ENCODE measurements at regions not wholly inside any gene's neighbourhood (a gene's known extent, or its start where the extent isn't known, plus 50 kb on each side); places are given as distances from the start of the nearest gene placed in this dataset.

GRCh38 chr9:109576762-109577161 lies 78.7 kb upstream of the PTPN3 start:
- no peaks in the 10 kb centered on the region for H3K4me1 ChIP-seq (ENCODE audit: control insufficient read depth in 1 of 2, insufficient read depth in 2 of 2, low read length in 2 of 2)
- DNase-seq (ENCODE audit: low read depth, low spot score), result no peak
- no peak overlapping the region for H3K4me2 ChIP-seq (ENCODE audit: low read length)
- no peak overlapping the region for H2AFZ ChIP-seq (ENCODE audit: low read depth, low read length, poor library complexity, severe bottlenecking)
- H3K36me3 ChIP-seq (ENCODE audit: control insufficient read depth in 1 of 2, insufficient read depth in 2 of 2, low read length in 2 of 2), result no peaks in the 10 kb centered on the region
- H3K27ac ChIP-seq (ENCODE audit: low read depth, low read length), result no peak overlapping the region
- H3K27me3 ChIP-seq (ENCODE audit: insufficient read depth, low read length), result 0 out of 2 replicates have a peak, but pooled peaks cover 4% of the 10 kb centered on the region
- BruUV-seq (replicated peaks), result no TSS peak
- no peaks in the 10 kb centered on the region for H4K20me1 ChIP-seq (ENCODE audit: insufficient read depth)
- no peak overlapping the region for H3K9ac ChIP-seq (ENCODE audit: low read length)
- no peaks in the 10 kb centered on the region for H3K9me2 ChIP-seq (ENCODE audit: insufficient read depth)
- no peaks in the 10 kb centered on the region for H3K9me3 ChIP-seq (ENCODE audit: control insufficient read depth in 1 of 2, insufficient read depth in 1 of 2, low read depth in 1 of 2, low read length in 2 of 2)
- intact Hi-C loops (cut with micrococcal nuclease), result loop anchor here (10.0 kb wide), 1 partner anchor 308 kb away; no protein-coding TSS in a partner anchor
- H3K79me2 ChIP-seq (ENCODE audit: insufficient read depth, low read length), result no peaks in the 10 kb centered on the region
- TF ChIP-seq TCF7L2 (IDR thresholded peaks at IDR 0.05; ENCODE audit: borderline replicate concordance, extremely low read depth, insufficient read depth, insufficient read length) (no peak), EZH2 (IDR thresholded peaks at IDR 0.05) (no peak), EZH2phosphoT487 (IDR thresholded peaks at IDR 0.05; ENCODE audit: borderline replicate concordance) (no peak), YY1 (IDR thresholded peaks at IDR 0.05; ENCODE audit: extremely low read depth, insufficient replicate concordance, low read depth, low read length) (no peak), ATF3 (IDR thresholded peaks at IDR 0.05) (no peak), POLR2A (IDR thresholded peaks at IDR 0.05; ENCODE audit: borderline replicate concordance, extremely low read depth, insufficient read depth, insufficient read length) (no peak), ELF1 (IDR thresholded peaks at IDR 0.05; ENCODE audit: borderline replicate concordance, low read depth) (no peak), SIN3A (IDR thresholded peaks at IDR 0.05; ENCODE audit: low read depth) (no peak)
- H3K4me3 ChIP-seq (replicated peaks in 1 of 2; ENCODE audit: low read depth in 1 of 2, low read length in 2 of 2), result no peak overlapping the region
- RAD21 ChIA-PET (ENCODE audit: low non-redundant PET in 1 of 2, low total read pairs in 2 of 2, uncharacterized antibody in 2 of 2, unreplicated experiment in 2 of 2), result no interaction called here
- POLR2A ChIA-PET, result no interaction called here
- no peak for ATAC-seq
- CTCF ChIA-PET, result no interaction called here

- TF ChIP-seq RAD21 (IDR thresholded peaks at IDR 0.05; ENCODE audit: low read depth) (no peak), SIN3A (IDR thresholded peaks at IDR 0.05; ENCODE audit: low read depth) (no peak)
- intact Hi-C loops (cut with micrococcal nuclease), result loop anchor here (10.0 kb wide), 1 partner anchor 305 kb away; no protein-coding TSS in a partner anchor
- H3K36me3 ChIP-seq (ENCODE audit: control insufficient read depth in 1 of 2, insufficient read depth in 2 of 2, low read length in 2 of 2), result no peaks in the 10 kb centered on the region
- DNase-seq (ENCODE audit: low read depth, low spot score) (no peak), ATAC-seq (no peak)
- no peak overlapping the region for H2AFZ ChIP-seq (ENCODE audit: low read depth, low read length, poor library complexity, severe bottlenecking)
- H3K27me3 ChIP-seq (ENCODE audit: insufficient read depth, low read length), result no peaks in the 10 kb centered on the region
- RAD21 ChIA-PET (ENCODE audit: low non-redundant PET in 1 of 2, low total read pairs in 2 of 2, uncharacterized antibody in 2 of 2, unreplicated experiment in 2 of 2), result no interaction called here
- H3K9me2 ChIP-seq (ENCODE audit: insufficient read depth), result no peaks in the 10 kb centered on the region
- no TSS peak for BruUV-seq (replicated peaks)
- H3K9ac ChIP-seq (ENCODE audit: low read length), result no peak overlapping the region
- POLR2A ChIA-PET, result no interaction called here
- no peaks in the 10 kb centered on the region for H4K20me1 ChIP-seq (ENCODE audit: insufficient read depth)
- H3K27ac ChIP-seq (ENCODE audit: low read depth, low read length), result no peak overlapping the region
- CTCF ChIA-PET, result no interaction called here
- no peaks in the 10 kb centered on the region for H3K9me3 ChIP-seq (ENCODE audit: control insufficient read depth in 1 of 2, insufficient read depth in 1 of 2, low read depth in 1 of 2, low read length in 2 of 2)
- H3K79me2 ChIP-seq (ENCODE audit: insufficient read depth, low read length), result no peaks in the 10 kb centered on the region
- no peak overlapping the region for H3K4me2 ChIP-seq (ENCODE audit: low read length)
- H3K4me1 ChIP-seq (ENCODE audit: control insufficient read depth in 1 of 2, insufficient read depth in 2 of 2, low read length in 2 of 2), result no peaks in the 10 kb centered on the region
- no peak overlapping the region for H3K4me3 ChIP-seq (replicated peaks in 1 of 2; ENCODE audit: low read depth in 1 of 2, low read length in 2 of 2)
Measured at GRCh38 chr9:109579191-109579948, 81.3 kb upstream of the PTPN3 start.

All from HCT116 (cell line).